ENCODE measurements at regions not wholly inside any gene's neighbourhood (a gene's known extent, or its start where the extent isn't known, plus 50 kb on each side); places are given as distances from the start of the nearest gene placed in this dataset.

DNA sequence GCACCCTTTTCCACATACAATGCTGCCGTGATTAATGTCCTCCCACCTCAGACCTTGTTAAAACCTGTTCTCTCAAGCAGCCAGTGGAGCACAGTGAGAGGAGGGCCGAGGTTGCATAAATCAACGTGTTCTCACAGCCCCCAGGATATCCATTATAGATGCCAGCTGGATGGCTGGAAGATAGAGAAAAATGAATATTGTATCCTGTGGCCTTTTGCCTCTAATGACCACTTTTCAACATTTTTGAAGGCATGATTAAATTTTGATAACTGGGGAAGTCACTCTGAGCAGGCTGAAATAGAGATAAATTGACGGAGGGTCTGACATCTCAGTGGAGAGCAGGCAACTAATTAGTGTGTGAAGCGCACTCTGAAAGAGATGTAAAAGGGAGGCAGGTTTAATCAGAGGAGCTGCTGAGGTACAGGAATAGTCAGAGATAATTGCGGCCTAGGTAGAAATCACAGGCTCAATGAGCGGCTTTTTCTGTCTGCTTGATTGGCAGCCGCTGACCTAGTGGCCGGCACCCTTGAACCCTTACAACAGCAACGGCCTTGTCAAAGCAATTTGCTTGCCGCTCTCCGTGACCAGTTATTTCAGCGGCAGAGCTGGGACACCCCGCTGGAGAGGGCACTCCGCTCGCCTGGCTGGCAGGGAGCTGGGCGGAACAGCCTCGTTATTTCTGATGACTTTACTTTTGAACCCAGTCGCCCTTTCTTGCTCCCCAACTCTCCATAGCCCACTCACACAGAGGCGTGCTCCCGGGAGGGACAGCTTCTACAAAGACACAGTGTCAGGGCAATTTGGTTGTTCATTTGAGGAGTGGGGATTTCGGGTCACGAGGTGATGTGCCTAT, 560.7 kb downstream of the PSAT1 start:
- Histone ChIP-seq H3K4me3 (no peak overlapping the region), H3K9me3 (no peaks in the 10 kb centered on the region), H3K4me1 (no peaks in the 10 kb centered on the region), H3K36me3 (no peaks in the 10 kb centered on the region), H3K27me3 (no peaks in the 10 kb centered on the region), H3K27ac (no peak overlapping the region)
- no peak for DNase-seq (ENCODE audit: low spot score)
- TF ChIP-seq, protein P1, sequence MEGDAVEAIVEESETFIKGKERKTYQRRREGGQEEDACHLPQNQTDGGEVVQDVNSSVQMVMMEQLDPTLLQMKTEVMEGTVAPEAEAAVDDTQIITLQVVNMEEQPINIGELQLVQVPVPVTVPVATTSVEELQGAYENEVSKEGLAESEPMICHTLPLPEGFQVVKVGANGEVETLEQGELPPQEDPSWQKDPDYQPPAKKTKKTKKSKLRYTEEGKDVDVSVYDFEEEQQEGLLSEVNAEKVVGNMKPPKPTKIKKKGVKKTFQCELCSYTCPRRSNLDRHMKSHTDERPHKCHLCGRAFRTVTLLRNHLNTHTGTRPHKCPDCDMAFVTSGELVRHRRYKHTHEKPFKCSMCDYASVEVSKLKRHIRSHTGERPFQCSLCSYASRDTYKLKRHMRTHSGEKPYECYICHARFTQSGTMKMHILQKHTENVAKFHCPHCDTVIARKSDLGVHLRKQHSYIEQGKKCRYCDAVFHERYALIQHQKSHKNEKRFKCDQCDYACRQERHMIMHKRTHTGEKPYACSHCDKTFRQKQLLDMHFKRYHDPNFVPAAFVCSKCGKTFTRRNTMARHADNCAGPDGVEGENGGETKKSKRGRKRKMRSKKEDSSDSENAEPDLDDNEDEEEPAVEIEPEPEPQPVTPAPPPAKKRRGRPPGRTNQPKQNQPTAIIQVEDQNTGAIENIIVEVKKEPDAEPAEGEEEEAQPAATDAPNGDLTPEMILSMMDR (IDR thresholded peaks at IDR 0.05) = no peak

DNA sequence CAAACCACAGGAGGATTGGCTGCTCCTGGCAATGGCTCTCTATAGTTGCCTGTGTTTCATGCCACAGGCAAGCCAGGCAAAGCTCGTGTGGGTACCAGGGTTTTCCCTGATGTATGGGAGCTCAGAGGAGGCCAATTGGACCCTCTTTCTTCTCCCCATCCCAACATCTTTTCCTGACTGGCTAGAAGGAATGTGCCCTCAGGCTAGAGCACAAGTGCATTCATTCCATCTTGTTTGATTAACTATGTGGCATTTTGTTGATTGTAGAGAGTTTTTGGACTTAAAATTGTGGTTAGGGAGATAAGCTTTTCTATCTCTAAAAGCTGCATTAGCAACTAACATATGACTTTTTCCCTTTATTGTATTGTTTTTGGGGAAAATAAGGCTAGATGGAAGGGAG, 561.3 kb downstream of the PSAT1 start:
- no peaks in the 10 kb centered on the region for H3K4me1 ChIP-seq
- H3K27ac ChIP-seq = no peak overlapping the region
- DNase-seq (ENCODE audit: low spot score) = no peak
- H3K4me3 ChIP-seq = no peak overlapping the region
- TF ChIP-seq, protein P1 (IDR thresholded peaks at IDR 0.05) = no peak
- H3K36me3 ChIP-seq = no peaks in the 10 kb centered on the region
- H3K9me3 ChIP-seq = no peaks in the 10 kb centered on the region
- H3K27me3 ChIP-seq = no peaks in the 10 kb centered on the region

DNA sequence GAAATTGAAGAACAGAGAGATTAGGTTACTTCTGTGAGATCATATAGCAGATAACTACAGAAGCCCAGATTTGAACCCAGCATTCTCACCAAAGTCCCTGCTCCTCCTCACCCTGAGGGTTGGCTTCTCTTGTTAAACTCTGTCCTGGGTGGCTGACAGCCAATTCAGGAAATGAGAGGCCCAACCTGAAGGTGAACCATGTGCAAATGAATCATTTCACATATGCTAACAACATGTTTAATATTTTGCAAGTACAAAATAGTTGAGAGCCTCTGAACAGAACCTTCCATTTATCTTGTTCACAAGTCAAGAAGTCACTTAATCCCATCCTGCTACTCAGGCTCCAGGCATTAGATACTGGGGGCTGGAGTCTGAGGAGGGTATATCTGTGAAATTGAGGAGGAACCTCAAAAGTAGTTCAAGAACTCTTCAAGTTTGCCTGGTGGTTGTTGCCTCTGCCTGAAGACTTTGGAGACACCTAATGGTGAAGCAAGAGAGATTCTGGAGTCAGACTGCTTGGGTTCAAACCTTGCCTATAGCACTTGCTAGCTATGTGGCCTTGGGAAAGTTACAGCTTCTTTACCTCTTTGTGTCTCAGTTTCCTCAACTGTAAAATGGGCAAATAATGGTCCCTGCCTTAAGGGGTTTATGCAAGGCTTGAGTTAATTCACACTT, 564.0 kb downstream of the PSAT1 start:
- no peaks in the 10 kb centered on the region for H3K4me1 ChIP-seq
- H3K27ac ChIP-seq = no peak overlapping the region
- DNase-seq (ENCODE audit: low spot score) = no peak
- TF ChIP-seq, protein P1 (IDR thresholded peaks at IDR 0.05) = no peak
- H3K9me3 ChIP-seq = no peaks in the 10 kb centered on the region
- no peaks in the 10 kb centered on the region for H3K27me3 ChIP-seq
- H3K4me3 ChIP-seq = no peak overlapping the region
- H3K36me3 ChIP-seq = no peaks in the 10 kb centered on the region

DNA sequence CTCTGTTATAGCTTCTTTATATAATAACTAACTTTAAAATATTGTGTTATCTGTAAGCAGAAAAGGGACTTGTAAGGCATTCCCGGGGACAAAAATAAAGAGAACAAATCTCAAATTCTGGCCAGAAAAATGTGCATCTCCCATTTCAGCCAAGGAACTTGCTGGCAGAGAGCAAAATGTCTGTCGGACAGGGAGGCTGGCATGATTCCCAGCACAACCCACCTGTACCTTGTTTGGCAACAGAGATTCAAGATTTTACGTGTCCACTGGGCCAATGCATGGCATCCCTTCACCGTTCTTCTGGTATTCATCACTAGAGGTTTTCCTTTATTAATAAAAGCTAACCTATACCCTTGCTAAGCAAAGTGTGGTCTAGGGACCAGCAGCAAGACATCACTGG, 566.6 kb downstream of the PSAT1 start:
- TF ChIP-seq, protein P1 (IDR thresholded peaks at IDR 0.05) = no peak
- H3K9me3 ChIP-seq = no peaks in the 10 kb centered on the region
- no peaks in the 10 kb centered on the region for H3K4me1 ChIP-seq
- DNase-seq (ENCODE audit: low spot score) = no peak
- H3K36me3 ChIP-seq = no peaks in the 10 kb centered on the region
- no peaks in the 10 kb centered on the region for H3K27me3 ChIP-seq
- H3K27ac ChIP-seq = no peak overlapping the region
- H3K4me3 ChIP-seq = no peak overlapping the region

DNA sequence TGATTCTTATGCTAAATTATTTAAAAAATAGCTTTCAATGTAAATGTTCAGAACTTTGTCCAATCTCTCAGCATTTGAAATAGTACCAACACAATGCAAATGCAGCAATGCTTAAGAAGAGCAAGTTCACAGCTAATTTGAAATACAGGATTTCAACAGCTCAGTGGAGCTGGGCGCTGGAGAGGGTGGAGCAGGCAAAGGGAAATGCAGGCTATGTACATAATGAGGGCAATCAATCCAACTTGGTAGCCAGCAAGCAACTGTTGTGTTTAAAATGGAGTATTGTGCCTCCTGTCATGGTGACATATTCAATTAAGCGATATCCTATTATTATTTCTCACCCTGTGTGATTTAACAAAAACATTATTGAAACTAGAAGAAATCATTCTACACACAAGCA, 568.8 kb downstream of the PSAT1 start:
- DNase-seq (ENCODE audit: low spot score) = no peak
- TF ChIP-seq, protein P1 (IDR thresholded peaks at IDR 0.05) = no peak
- Histone ChIP-seq H3K27me3 (no peaks in the 10 kb centered on the region), H3K27ac (no peak overlapping the region), H3K36me3 (no peaks in the 10 kb centered on the region), H3K9me3 (no peaks in the 10 kb centered on the region), H3K4me1 (no peaks in the 10 kb centered on the region), H3K4me3 (no peak overlapping the region)
